GM21723 (cell line): ENCODE measurements at regions not wholly inside any gene's neighbourhood (a gene's known extent, or its start where the extent isn't known, plus 50 kb on each side); places are given as distances from the start of the nearest gene placed in this dataset.
A peak's percentile ranks its signal among the peaks of the same experiment; 100 is the strongest.

ENCODE experiments used
- ATAC-seq: cut with Tn5 transposase; IDR thresholded peaks from one replicate; pipeline ENCODE4 v1.9.1; 2021; ENCODE audit warnings: mild to moderate bottlenecking, moderate library complexity; ENCODE audit not compliant: unreplicated experiment

- no peak for ATAC-seq
Measured at GRCh38 chr4:110289601-110290100, 91.2 kb upstream of the ELOVL6 start.

- peak; percentile 100 for ATAC-seq
Measured at GRCh38 chr4:110287130-110287529, 88.7 kb upstream of the ELOVL6 start.

GRCh38 chr4:110278127-110278526 is 79.7 kb upstream of the ELOVL6 start:
- no peak for ATAC-seq

- no peak for ATAC-seq
Measured at GRCh38 chr4:110275871-110276270, 77.5 kb upstream of the ELOVL6 start.

GRCh38 chr4:110271986-110272385 is 73.6 kb upstream of the ELOVL6 start:
- ATAC-seq: no peak

- no peak for ATAC-seq
Measured at GRCh38 chr4:110270492-110271197, 72.2 kb upstream of the ELOVL6 start.

GRCh38 chr4:110268790-110269189 is 70.4 kb upstream of the ELOVL6 start:
- peak; percentile 9 for ATAC-seq

GRCh38 chr4:110268352-110268751 is 69.9 kb upstream of the ELOVL6 start:
- ATAC-seq: peak; percentile 87

- ATAC-seq: no peak
Measured at GRCh38 chr4:110266136-110266535, 67.7 kb upstream of the ELOVL6 start.

- ATAC-seq: no peak
Measured at GRCh38 chr4:110265001-110265400, 66.6 kb upstream of the ELOVL6 start.

- no peak for ATAC-seq
Measured at GRCh38 chr4:110260299-110260698, 61.9 kb upstream of the ELOVL6 start.

- no peak for ATAC-seq
Measured at GRCh38 chr4:110250023-110250387, 51.6 kb upstream of the ELOVL6 start.

GRCh38 chr4:110248831-110249253 is 50.4 kb upstream of the ELOVL6 start:
- no peak for ATAC-seq
